ENCODE measurements at regions not wholly inside any gene's neighbourhood (a gene's known extent, or its start where the extent isn't known, plus 50 kb on each side); places are given as distances from the start of the nearest gene placed in this dataset.
"Not testable (repeated sequence)": the region's sequence is repeated elsewhere in the genome, so short reads cannot be mapped to it uniquely, and the experiment has no call there.

- Mint-ChIP-seq H3K27me3 (ENCODE audit: low read depth) (peaks cover 31% of the 10 kb centered on the region), H3K9me3 (ENCODE audit: low read depth) (no peaks in the 10 kb centered on the region), H3K4me1 (ENCODE audit: low read depth) (peaks cover 3% of the 10 kb centered on the region), H3K4me3 (ENCODE audit: unreplicated experiment) (no peak overlapping the region), H3K36me3 (ENCODE audit: low read depth) (no peaks in the 10 kb centered on the region), H3K27ac (ENCODE audit: unreplicated experiment) (no peak overlapping the region)
- no peak for TF ChIP-seq CTCF (IDR thresholded peaks at IDR 0.05)
- DNase-seq (ENCODE audit: low spot score): no peak
Observed at GRCh38 chr6:6824381-6824780, 235.9 kb downstream of the LY86 start.

GRCh38 chr6:6825193-6825784, 236.8 kb downstream of the LY86 start:
- Mint-ChIP-seq H3K27me3 (ENCODE audit: low read depth) (peaks cover 26% of the 10 kb centered on the region), H3K36me3 (ENCODE audit: low read depth) (no peaks in the 10 kb centered on the region), H3K9me3 (ENCODE audit: low read depth) (no peaks in the 10 kb centered on the region), H3K4me1 (ENCODE audit: low read depth) (peaks cover 3% of the 10 kb centered on the region), H3K4me3 (ENCODE audit: unreplicated experiment) (no peak overlapping the region), H3K27ac (ENCODE audit: unreplicated experiment) (no peak overlapping the region)
- no peak for TF ChIP-seq CTCF (IDR thresholded peaks at IDR 0.05)
- no peak for DNase-seq (ENCODE audit: low spot score)

GRCh38 chr6:6826095-6826901, 237.8 kb downstream of the LY86 start:
- Mint-ChIP-seq H3K27ac (ENCODE audit: unreplicated experiment) (no peak overlapping the region), H3K4me3 (ENCODE audit: unreplicated experiment) (no peak overlapping the region), H3K9me3 (ENCODE audit: low read depth) (no peaks in the 10 kb centered on the region), H3K27me3 (ENCODE audit: low read depth) (peaks cover 19% of the 10 kb centered on the region), H3K36me3 (ENCODE audit: low read depth) (no peaks in the 10 kb centered on the region), H3K4me1 (ENCODE audit: low read depth) (peaks cover 3% of the 10 kb centered on the region)
- no peak for TF ChIP-seq CTCF (IDR thresholded peaks at IDR 0.05)
- no peak for DNase-seq (ENCODE audit: low spot score)

GRCh38 chr6:6826961-6827360, 238.4 kb downstream of the LY86 start:
- Mint-ChIP-seq H3K36me3 (ENCODE audit: low read depth) (no peaks in the 10 kb centered on the region), H3K27me3 (ENCODE audit: low read depth) (peaks cover 20% of the 10 kb centered on the region), H3K9me3 (ENCODE audit: low read depth) (no peaks in the 10 kb centered on the region), H3K4me1 (ENCODE audit: low read depth) (peaks cover 3% of the 10 kb centered on the region), H3K27ac (ENCODE audit: unreplicated experiment) (no peak overlapping the region), H3K4me3 (ENCODE audit: unreplicated experiment) (no peak overlapping the region)
- DNase-seq (ENCODE audit: low spot score): no peak
- no peak for TF ChIP-seq CTCF (IDR thresholded peaks at IDR 0.05)

- TF ChIP-seq CTCF (IDR thresholded peaks at IDR 0.05): no peak
- no peak overlapping the region for H3K27ac Mint-ChIP-seq (ENCODE audit: unreplicated experiment)
- no peaks in the 10 kb centered on the region for H3K36me3 Mint-ChIP-seq (ENCODE audit: low read depth)
- DNase-seq (ENCODE audit: low spot score): no peak
- no peak overlapping the region for H3K4me3 Mint-ChIP-seq (ENCODE audit: unreplicated experiment)
- peaks cover 15% of the 10 kb centered on the region for H3K27me3 Mint-ChIP-seq (ENCODE audit: low read depth)
- peaks cover 5% of the 10 kb centered on the region for H3K4me1 Mint-ChIP-seq (ENCODE audit: low read depth)
- no peaks in the 10 kb centered on the region for H3K9me3 Mint-ChIP-seq (ENCODE audit: low read depth)
Observed at GRCh38 chr6:6829872-6830685, 241.6 kb downstream of the LY86 start.

- not testable (repeated sequence) for H3K9me3 Mint-ChIP-seq (ENCODE audit: low read depth); H3K27ac Mint-ChIP-seq (ENCODE audit: unreplicated experiment); H3K36me3 Mint-ChIP-seq (ENCODE audit: low read depth); H3K4me3 Mint-ChIP-seq (ENCODE audit: unreplicated experiment); H3K4me1 Mint-ChIP-seq (ENCODE audit: low read depth); DNase-seq (ENCODE audit: low spot score)
- peaks cover 14% of the 10 kb centered on the region for H3K27me3 Mint-ChIP-seq (ENCODE audit: low read depth)
Observed at GRCh38 chr6:6830686-6831063, 242.2 kb downstream of the LY86 start.
